Endothelial cell (in vitro differentiated cells): ENCODE measurements at regions not wholly inside any gene's neighbourhood (a gene's known extent, or its start where the extent isn't known, plus 50 kb on each side); places are given as distances from the start of the nearest gene placed in this dataset.
"Not testable (repeated sequence)": the region's sequence is repeated elsewhere in the genome, so short reads cannot be mapped to it uniquely, and the experiment has no call there.

Experiments used
- DNase-seq: peaks from one replicate; pipeline ENCODE4 v3.0.0; 2021; ENCODE audit warnings: low spot score
- H3K27ac Mint-ChIP-seq: one replicate; pipeline ENCODE4 v1.8.0; 2021; ENCODE audit warnings: mixed read lengths, inconsistent platforms; ENCODE audit not compliant: unreplicated experiment
- H3K27me3 Mint-ChIP-seq: one replicate; pipeline ENCODE4 v1.8.0; 2021; ENCODE audit warnings: mild to moderate bottlenecking, moderate library complexity, mixed read lengths, inconsistent platforms; ENCODE audit not compliant: unreplicated experiment
- H3K36me3 Mint-ChIP-seq: one replicate; pipeline ENCODE4 v1.8.0; 2021; ENCODE audit warnings: mild to moderate bottlenecking, low read depth, mixed read lengths, inconsistent platforms; ENCODE audit not compliant: unreplicated experiment
- H3K4me1 Mint-ChIP-seq: one replicate; pipeline ENCODE4 v1.8.0; 2021; ENCODE audit warnings: mild to moderate bottlenecking, mixed read lengths, inconsistent platforms; ENCODE audit not compliant: unreplicated experiment
- H3K4me3 Mint-ChIP-seq: one replicate; pipeline ENCODE4 v1.8.0; 2021; ENCODE audit warnings: mild to moderate bottlenecking, mixed read lengths, inconsistent platforms; ENCODE audit not compliant: unreplicated experiment
- H3K9me3 Mint-ChIP-seq: one replicate; pipeline ENCODE4 v1.8.0; 2021; ENCODE audit warnings: mixed read lengths, inconsistent platforms; ENCODE audit not compliant: unreplicated experiment
- TF ChIP-seq, protein P1 (sequence below): fragments of 200-600 bp; sonication (generic); IDR thresholded peaks from one replicate; pipeline ENCODE4 v1.5.0; 2021; ENCODE audit warnings: antibody characterized with exemption; ENCODE audit not compliant: unreplicated experiment

DNA sequence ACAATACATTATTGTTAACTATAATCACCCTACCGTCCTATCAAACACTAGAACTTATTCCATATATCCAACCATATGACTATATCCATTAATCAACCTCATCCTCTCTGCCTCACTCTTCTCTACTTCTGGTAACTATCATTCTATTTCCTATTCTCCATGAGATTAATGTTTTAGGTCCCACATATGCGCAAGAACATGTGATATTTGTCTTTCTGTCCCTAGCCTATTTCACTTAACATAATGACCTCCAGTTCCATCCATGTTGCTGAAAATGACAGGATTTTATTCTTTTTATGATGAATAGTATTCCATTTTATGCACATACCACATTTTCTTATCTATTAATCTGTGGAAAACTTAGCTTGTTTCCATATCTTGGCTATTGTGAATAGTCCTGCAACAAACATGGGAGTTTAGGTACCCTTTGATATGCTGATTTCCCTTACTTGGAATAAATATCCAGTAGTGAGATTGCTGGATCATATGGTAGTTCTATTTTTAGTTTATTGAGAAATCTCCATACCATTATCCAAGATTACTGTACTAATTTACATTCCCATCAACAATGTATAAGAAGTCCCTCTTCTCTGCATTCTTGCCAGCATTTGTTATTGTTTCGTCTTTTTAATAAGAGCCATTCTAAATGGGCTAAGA is 289.4 kb upstream of the GJE1 start:
- TF ChIP-seq, protein P1, sequence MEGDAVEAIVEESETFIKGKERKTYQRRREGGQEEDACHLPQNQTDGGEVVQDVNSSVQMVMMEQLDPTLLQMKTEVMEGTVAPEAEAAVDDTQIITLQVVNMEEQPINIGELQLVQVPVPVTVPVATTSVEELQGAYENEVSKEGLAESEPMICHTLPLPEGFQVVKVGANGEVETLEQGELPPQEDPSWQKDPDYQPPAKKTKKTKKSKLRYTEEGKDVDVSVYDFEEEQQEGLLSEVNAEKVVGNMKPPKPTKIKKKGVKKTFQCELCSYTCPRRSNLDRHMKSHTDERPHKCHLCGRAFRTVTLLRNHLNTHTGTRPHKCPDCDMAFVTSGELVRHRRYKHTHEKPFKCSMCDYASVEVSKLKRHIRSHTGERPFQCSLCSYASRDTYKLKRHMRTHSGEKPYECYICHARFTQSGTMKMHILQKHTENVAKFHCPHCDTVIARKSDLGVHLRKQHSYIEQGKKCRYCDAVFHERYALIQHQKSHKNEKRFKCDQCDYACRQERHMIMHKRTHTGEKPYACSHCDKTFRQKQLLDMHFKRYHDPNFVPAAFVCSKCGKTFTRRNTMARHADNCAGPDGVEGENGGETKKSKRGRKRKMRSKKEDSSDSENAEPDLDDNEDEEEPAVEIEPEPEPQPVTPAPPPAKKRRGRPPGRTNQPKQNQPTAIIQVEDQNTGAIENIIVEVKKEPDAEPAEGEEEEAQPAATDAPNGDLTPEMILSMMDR, result no peak
- Mint-ChIP-seq H3K4me3 (no peak overlapping the region), H3K4me1 (peaks cover 6% of the 10 kb centered on the region), H3K9me3 (no peaks in the 10 kb centered on the region), H3K36me3 (no peaks in the 10 kb centered on the region), H3K27me3 (no peaks in the 10 kb centered on the region), H3K27ac (no peak overlapping the region)
- no peak for DNase-seq

DNA sequence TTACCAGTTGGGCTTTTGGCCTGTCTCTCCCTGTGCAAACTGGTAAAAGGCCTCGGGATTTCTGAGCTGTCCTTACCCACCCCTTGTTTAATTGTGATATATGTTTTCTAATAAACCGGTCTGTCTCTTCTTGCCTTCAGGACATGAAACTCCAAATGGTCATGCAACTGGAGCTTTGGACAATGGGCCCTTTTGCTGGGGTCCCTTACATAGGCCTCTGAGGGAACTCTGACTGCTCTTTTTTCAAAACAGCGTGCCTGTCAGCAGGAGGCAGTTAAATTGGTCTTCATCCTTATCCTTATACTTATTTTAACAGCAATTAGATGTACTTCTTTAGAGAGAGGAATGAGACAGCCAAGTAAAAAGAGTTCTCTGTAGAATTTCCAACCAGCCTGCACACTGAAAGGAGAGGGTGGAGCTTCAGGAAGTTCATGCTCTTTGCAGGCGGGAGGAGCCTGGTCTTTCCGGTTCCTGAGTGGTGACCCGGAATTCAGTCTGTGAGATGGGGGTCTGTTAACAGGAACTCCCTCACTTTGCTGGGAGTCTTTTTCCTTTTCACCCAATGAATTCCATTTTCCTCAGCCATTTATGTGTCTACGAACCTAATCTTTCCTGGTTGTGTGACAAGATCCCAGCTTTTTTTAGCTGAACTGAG is 299.6 kb upstream of the GJE1 start:
- no peaks in the 10 kb centered on the region for H3K9me3 Mint-ChIP-seq
- no peaks in the 10 kb centered on the region for H3K36me3 Mint-ChIP-seq
- no peaks in the 10 kb centered on the region for H3K27me3 Mint-ChIP-seq
- no peaks in the 10 kb centered on the region for H3K4me1 Mint-ChIP-seq
- TF ChIP-seq, protein P1, result no peak
- DNase-seq, result no peak
- H3K27ac Mint-ChIP-seq, result no peak overlapping the region
- no peak overlapping the region for H3K4me3 Mint-ChIP-seq

DNA sequence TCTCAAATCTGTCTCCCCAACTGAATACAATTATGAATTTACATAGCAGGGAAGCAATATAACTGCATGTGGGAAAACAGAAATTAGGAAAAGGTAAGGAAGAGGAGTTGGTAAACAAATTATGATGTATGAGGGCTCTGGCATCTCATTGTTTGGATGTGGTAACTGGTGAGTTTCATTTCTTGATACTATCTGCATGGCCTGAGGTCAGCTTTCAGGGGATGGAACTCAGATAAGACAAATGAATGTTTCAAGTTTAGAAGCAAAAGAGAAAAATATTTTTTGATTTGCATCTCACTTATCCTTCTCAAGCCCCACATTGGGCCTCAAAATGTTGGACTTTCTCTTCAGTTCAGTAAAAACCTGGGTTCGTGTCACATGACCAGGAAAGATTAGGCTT is 302.2 kb upstream of the GJE1 start:
- Mint-ChIP-seq H3K36me3 (no peaks in the 10 kb centered on the region), H3K9me3 (no peaks in the 10 kb centered on the region), H3K27me3 (no peaks in the 10 kb centered on the region), H3K4me1 (no peaks in the 10 kb centered on the region), H3K4me3 (no peak overlapping the region), H3K27ac (no peak overlapping the region)
- DNase-seq, result no peak
- TF ChIP-seq, protein P1, result no peak

DNA sequence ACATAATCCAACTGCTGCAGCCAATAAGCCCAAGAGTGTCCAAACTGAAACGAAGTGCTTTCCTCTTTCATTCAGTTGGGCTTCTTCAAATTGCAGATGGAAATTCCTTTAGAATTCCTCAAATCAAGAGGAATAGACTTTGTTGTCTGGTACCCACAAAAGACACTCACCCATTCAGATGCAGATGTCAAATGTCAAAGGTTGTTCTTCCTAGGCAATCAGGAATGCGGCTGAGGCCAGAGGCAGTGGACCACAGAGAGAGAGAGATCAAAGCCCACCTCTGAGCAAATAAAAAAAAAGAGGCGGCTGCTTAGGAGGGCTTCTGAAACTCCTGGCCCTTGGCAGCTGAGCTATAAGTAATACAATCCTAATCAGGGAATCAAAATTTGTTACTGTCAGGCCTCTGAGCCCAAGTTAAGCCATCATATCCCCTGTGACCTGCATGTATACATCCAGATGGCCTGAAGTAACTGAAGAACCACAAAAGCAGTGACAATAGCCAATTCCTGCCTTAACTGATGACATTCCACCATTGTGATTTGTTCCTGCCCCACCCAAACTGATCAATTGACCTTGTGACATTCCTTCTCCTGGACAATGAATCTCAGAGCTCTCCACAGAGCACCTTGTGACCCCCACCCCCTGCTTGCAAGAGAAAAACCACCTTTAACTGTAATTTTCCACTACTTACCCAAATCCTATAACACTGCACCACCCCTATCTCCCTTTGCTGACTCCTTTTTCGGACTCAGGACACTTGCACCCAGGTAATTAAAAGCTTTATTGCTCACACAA is 303.0 kb upstream of the GJE1 start:
- Mint-ChIP-seq H3K9me3 (no peaks in the 10 kb centered on the region), H3K4me1 (no peaks in the 10 kb centered on the region), H3K4me3 (no peak overlapping the region), H3K27me3 (no peaks in the 10 kb centered on the region), H3K27ac (no peak overlapping the region), H3K36me3 (no peaks in the 10 kb centered on the region)
- TF ChIP-seq, protein P1, result no peak
- DNase-seq, result no peak

DNA sequence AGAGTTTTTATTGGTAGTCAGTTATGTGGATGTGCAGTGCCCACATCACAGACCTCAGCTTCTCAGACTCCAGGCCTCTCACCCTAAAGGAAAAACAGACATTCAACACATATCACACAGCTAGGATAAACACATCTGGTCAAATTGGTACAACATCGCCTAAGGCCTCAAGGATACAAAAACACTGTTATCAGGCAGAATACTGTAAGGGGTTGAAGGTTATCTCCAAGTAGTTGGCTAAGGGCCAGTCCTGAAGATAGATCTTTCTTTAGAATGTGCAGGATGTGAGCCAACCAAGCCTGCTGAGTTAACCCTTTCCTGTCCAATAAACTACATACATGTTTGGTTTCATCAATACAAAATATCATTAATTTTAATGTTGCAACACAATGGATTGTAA is 308.4 kb upstream of the GJE1 start:
- H3K27me3 Mint-ChIP-seq, result no peaks in the 10 kb centered on the region
- DNase-seq, result no peak
- no peaks in the 10 kb centered on the region for H3K4me1 Mint-ChIP-seq
- H3K36me3 Mint-ChIP-seq, result no peaks in the 10 kb centered on the region
- no peak overlapping the region for H3K4me3 Mint-ChIP-seq
- no peak overlapping the region for H3K27ac Mint-ChIP-seq
- no peaks in the 10 kb centered on the region for H3K9me3 Mint-ChIP-seq
- TF ChIP-seq, protein P1, result no peak

DNA sequence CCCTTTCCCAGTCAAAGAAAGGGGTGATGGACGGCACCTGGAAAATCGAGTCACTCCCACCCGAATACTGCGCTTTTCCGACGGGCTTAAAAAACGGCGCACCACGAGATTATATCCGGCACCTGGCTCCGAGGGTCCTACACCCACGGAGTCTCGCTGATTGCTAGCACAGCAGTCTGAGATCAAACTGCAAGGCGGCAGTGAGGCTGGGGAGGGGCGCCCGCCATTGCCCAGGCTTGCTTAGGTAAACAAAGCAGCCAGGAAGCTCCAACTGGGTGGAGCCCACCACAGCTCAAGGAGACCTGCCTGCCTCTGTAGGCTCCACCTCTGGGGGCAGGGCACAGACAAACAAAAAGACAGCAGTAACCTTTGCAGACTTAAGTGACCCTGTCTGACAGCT is 317.7 kb upstream of the GJE1 start:
- not testable (repeated sequence) for H3K9me3 Mint-ChIP-seq, H3K4me3 Mint-ChIP-seq, H3K36me3 Mint-ChIP-seq, H3K27ac Mint-ChIP-seq, DNase-seq, H3K27me3 Mint-ChIP-seq, H3K4me1 Mint-ChIP-seq
